ENCODE measurements at regions not wholly inside any gene's neighbourhood (a gene's known extent, or its start where the extent isn't known, plus 50 kb on each side); places are given as distances from the start of the nearest gene placed in this dataset.

DNA sequence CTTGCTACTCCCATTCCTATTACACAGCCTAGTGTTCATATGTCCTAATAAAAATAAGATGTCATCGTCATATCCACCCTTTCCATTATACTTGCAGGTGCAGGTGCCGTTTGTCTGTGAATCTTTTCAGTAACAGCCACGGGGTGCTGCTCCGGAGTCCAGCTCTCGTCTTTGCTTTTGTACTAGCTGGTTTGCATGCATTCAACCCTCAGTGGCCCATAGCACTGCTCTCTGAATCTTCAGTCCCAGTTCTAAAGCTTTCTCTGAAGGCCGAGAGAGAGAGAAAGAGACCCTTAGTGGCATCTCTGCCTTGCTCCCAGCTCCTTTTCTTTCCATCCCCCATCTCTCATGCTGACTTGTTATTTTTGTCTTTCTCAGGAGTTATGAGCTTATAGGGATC lies 468.5 kb downstream of the TMEM232 start:
- Histone ChIP-seq H3K27ac (ENCODE audit: low read depth, low read length, poor library complexity, severe bottlenecking) (no peak overlapping the region), H3K9me2 (ENCODE audit: low read depth, low read length) (no peaks in the 10 kb centered on the region), H3K9ac (ENCODE audit: low read length) (no peak overlapping the region), H3K4me1 (ENCODE audit: insufficient read depth, low read length, severe bottlenecking) (peaks cover 17% of the 10 kb centered on the region), H3K79me2 (ENCODE audit: insufficient read depth, low read length) (no peaks in the 10 kb centered on the region), H3K4me2 (ENCODE audit: low read length) (no peak overlapping the region; the same call in 1 of the 2 replicates), H2AFZ (ENCODE audit: low read length) (no peak overlapping the region), H4K20me1 (ENCODE audit: insufficient read depth, low read length) (no peaks in the 10 kb centered on the region), H3F3A (ENCODE audit: insufficient read depth, low read length) (no peaks in the 10 kb centered on the region), H3K36me3 (ENCODE audit: insufficient read depth, low read length) (no peaks in the 10 kb centered on the region; the same call in 1 of the 2 replicates), H3K27me3 (ENCODE audit: insufficient read depth, low read length) (no peaks in the 10 kb centered on the region), H3K9me3 (ENCODE audit: low read length) (no peaks in the 10 kb centered on the region), H3K4me3 (ENCODE audit: low read depth, low read length, poor library complexity, severe bottlenecking) (no peak overlapping the region)
- no peak for TF ChIP-seq CTCF (IDR thresholded peaks at IDR 0.05; ENCODE audit: low read length)
- no peak for TF ChIP-seq EZH2 (IDR thresholded peaks at IDR 0.05; ENCODE audit: borderline replicate concordance, low read length)

DNA sequence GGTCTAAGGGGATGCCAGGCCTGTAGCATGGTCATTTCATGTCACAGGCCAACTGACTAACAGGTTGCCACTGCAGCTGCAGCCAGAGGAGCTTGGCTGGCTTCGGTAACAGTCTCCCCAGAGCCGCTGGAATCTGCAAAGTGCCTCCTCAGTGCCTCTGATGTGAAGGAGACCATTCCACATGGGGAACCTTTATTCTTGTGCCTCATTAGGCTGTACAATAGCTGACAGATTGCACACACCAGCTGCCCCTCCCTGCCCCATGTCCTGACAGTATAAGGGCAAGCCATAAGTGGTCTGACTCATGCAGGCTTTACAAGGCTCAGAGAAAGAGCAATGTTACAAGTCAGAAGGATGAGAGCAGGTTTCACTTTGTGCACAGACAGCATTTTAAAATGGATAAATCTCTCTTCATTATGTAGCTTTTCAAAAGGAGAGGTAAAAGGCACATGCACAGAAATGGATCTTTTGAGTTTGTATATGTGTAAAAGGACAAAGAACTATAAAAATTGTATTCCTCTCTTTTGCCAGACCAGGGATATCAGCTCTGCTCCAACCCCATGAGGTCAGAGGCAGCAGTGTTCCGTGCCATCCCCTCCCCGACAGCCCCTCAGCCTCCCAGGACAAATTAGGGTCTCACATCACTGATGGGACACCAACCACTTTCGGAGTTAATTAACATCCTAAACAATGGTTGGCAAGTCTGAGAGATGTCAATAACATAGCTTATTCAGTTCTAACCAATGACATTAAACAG lies 467.8 kb downstream of the TMEM232 start:
- H3K79me2 ChIP-seq (ENCODE audit: insufficient read depth, low read length): no peaks in the 10 kb centered on the region
- no peaks in the 10 kb centered on the region for H3K9me2 ChIP-seq (ENCODE audit: low read depth, low read length)
- H3K27ac ChIP-seq (ENCODE audit: low read depth, low read length, poor library complexity, severe bottlenecking): no peak overlapping the region
- H2AFZ ChIP-seq (ENCODE audit: low read length): no peak overlapping the region
- H3K27me3 ChIP-seq (ENCODE audit: insufficient read depth, low read length): no peaks in the 10 kb centered on the region
- H3K4me2 ChIP-seq (ENCODE audit: low read length): no peak overlapping the region; the same call in 1 of the 2 replicates
- H3K36me3 ChIP-seq (ENCODE audit: insufficient read depth, low read length): no peaks in the 10 kb centered on the region; the same call in 1 of the 2 replicates
- no peak overlapping the region for H3K9ac ChIP-seq (ENCODE audit: low read length)
- H3K9me3 ChIP-seq (ENCODE audit: low read length): no peaks in the 10 kb centered on the region
- TF ChIP-seq EZH2 (IDR thresholded peaks at IDR 0.05; ENCODE audit: borderline replicate concordance, low read length) (no peak), CTCF (IDR thresholded peaks at IDR 0.05; ENCODE audit: low read length) (no peak)
- H3F3A ChIP-seq (ENCODE audit: insufficient read depth, low read length): no peaks in the 10 kb centered on the region
- peaks cover 17% of the 10 kb centered on the region for H3K4me1 ChIP-seq (ENCODE audit: insufficient read depth, low read length, severe bottlenecking)
- no peaks in the 10 kb centered on the region for H4K20me1 ChIP-seq (ENCODE audit: insufficient read depth, low read length)
- no peak overlapping the region for H3K4me3 ChIP-seq (ENCODE audit: low read depth, low read length, poor library complexity, severe bottlenecking)

GRCh38 chr5:110262749-110263148 lies 463.7 kb downstream of the TMEM232 start:
- no peak overlapping the region for H3K27ac ChIP-seq (ENCODE audit: low read depth, low read length, poor library complexity, severe bottlenecking)
- no peak overlapping the region for H3K9ac ChIP-seq (ENCODE audit: low read length)
- no peaks in the 10 kb centered on the region for H4K20me1 ChIP-seq (ENCODE audit: insufficient read depth, low read length)
- no peak overlapping the region for H3K4me3 ChIP-seq (ENCODE audit: low read depth, low read length, poor library complexity, severe bottlenecking)
- H3K9me3 ChIP-seq (ENCODE audit: low read length): no peaks in the 10 kb centered on the region
- no peaks in the 10 kb centered on the region for H3F3A ChIP-seq (ENCODE audit: insufficient read depth, low read length)
- H3K27me3 ChIP-seq (ENCODE audit: insufficient read depth, low read length): no peaks in the 10 kb centered on the region
- H2AFZ ChIP-seq (ENCODE audit: low read length): no peak overlapping the region
- H3K4me2 ChIP-seq (ENCODE audit: low read length): no peak overlapping the region
- no peaks in the 10 kb centered on the region for H3K36me3 ChIP-seq (ENCODE audit: insufficient read depth, low read length)
- TF ChIP-seq EZH2 (IDR thresholded peaks at IDR 0.05; ENCODE audit: borderline replicate concordance, low read length): no peak
- TF ChIP-seq CTCF (IDR thresholded peaks at IDR 0.05; ENCODE audit: low read length): no peak
- peaks cover 11% of the 10 kb centered on the region for H3K4me1 ChIP-seq (ENCODE audit: insufficient read depth, low read length, severe bottlenecking)
- H3K9me2 ChIP-seq (ENCODE audit: low read depth, low read length): no peaks in the 10 kb centered on the region
- no peaks in the 10 kb centered on the region for H3K79me2 ChIP-seq (ENCODE audit: insufficient read depth, low read length)

All from OCI-LY1 (cell line).